Activated CD8-positive, alpha-beta memory T cell treated with anti-CD3 and anti-CD28 coated beads, Interleukin-2, amount 10 ng/mL, durations not matched to agents 7 days and 5 days (primary cell): ENCODE measurements at regions not wholly inside any gene's neighbourhood (a gene's known extent, or its start where the extent isn't known, plus 50 kb on each side); places are given as distances from the start of the nearest gene placed in this dataset.
"Not testable (repeated sequence)": the region's sequence is repeated elsewhere in the genome, so short reads cannot be mapped to it uniquely, and the experiment has no call there.

ENCODE experiments used
- ATAC-seq: fragments of 150-1000 bp; cut with Tn5 transposase; one replicate; pipeline ENCODE4 v1.10.0; 2021; ENCODE audit warnings: moderate library complexity
- CTCF ChIA-PET: fragments of 350-600 bp; sonication (Branson Sonifier 250); formaldehyde crosslinking; loops from one replicate; lab custom pipeline; 2021; ENCODE audit warnings: antibody characterized with exemption; lab: Charles Lee
- DNase-seq: peaks from one replicate; pipeline ENCODE4 v3.0.0-alpha.2; 2020
- H3K27ac Mint-ChIP-seq: one replicate; pipeline ENCODE4 v1.8.0; 2021; ENCODE audit warnings: mild to moderate bottlenecking, mixed read lengths
- H3K27me3 Mint-ChIP-seq: one replicate; pipeline ENCODE4 v1.8.0; 2021; ENCODE audit warnings: mixed read lengths
- H3K36me3 Mint-ChIP-seq: one replicate; pipeline ENCODE4 v1.8.0; 2021; ENCODE audit warnings: mild to moderate bottlenecking, mixed read lengths
- H3K4me1 Mint-ChIP-seq: one replicate; pipeline ENCODE4 v1.8.0; 2021; ENCODE audit warnings: mixed read lengths
- H3K4me3 Mint-ChIP-seq: one replicate; pipeline ENCODE4 v1.8.0; 2021; ENCODE audit warnings: mild to moderate bottlenecking, moderate library complexity, mixed read lengths
- H3K9me3 Mint-ChIP-seq: one replicate; pipeline ENCODE4 v1.8.0; 2022; ENCODE audit warnings: low read depth, mixed read lengths

GRCh38 chr7:57198801-57199200 is 66.6 kb upstream of the ZNF479 start:
- Mint-ChIP-seq H3K4me1 (no peaks in the 10 kb centered on the region), H3K36me3 (no peaks in the 10 kb centered on the region), H3K27me3 (no peaks in the 10 kb centered on the region), H3K27ac (no peak overlapping the region), H3K4me3 (no peak overlapping the region), H3K9me3 (peaks cover 5% of the 10 kb centered on the region)
- CTCF ChIA-PET, result no interaction called here
- no peak for DNase-seq
- no peak for ATAC-seq

GRCh38 chr7:57199252-57199651 is 67.0 kb upstream of the ZNF479 start:
- peaks cover 8% of the 10 kb centered on the region for H3K9me3 Mint-ChIP-seq
- ATAC-seq (no peak), DNase-seq (no peak)
- no peaks in the 10 kb centered on the region for H3K27me3 Mint-ChIP-seq
- no peaks in the 10 kb centered on the region for H3K4me1 Mint-ChIP-seq
- H3K4me3 Mint-ChIP-seq, result no peak overlapping the region
- no peaks in the 10 kb centered on the region for H3K36me3 Mint-ChIP-seq
- CTCF ChIA-PET, result no interaction called here
- H3K27ac Mint-ChIP-seq, result no peak overlapping the region

GRCh38 chr7:57201021-57201894 is 69.0 kb upstream of the ZNF479 start:
- Mint-ChIP-seq H3K27me3 (no peaks in the 10 kb centered on the region), H3K4me1 (no peaks in the 10 kb centered on the region), H3K36me3 (no peaks in the 10 kb centered on the region), H3K4me3 (no peak overlapping the region), H3K9me3 (peaks cover 11% of the 10 kb centered on the region), H3K27ac (no peak overlapping the region)
- CTCF ChIA-PET, result no interaction called here
- no peak for ATAC-seq
- no peak for DNase-seq

DNA sequence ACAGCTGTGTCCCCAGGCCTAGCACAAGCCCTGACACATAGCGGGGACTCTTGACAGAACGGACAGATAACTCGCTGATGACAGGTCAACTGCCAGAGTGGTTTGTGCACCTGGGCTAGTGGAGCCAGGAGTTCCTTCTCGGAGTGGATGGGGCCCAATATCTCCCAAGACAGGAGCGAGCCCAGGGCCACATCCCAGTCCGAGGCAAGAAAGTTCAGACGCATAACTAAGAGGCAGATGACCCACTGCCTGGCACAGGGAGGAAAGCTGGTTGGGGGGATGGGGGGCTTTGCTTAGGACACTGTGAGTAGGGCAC is 69.6 kb upstream of the ZNF479 start:
- Mint-ChIP-seq H3K27ac (no peak overlapping the region), H3K4me3 (no peak overlapping the region), H3K9me3 (peaks cover 11% of the 10 kb centered on the region), H3K4me1 (no peaks in the 10 kb centered on the region), H3K36me3 (no peaks in the 10 kb centered on the region), H3K27me3 (no peaks in the 10 kb centered on the region)
- ATAC-seq, result no peak
- CTCF ChIA-PET, result no interaction called here
- no peak for DNase-seq

DNA sequence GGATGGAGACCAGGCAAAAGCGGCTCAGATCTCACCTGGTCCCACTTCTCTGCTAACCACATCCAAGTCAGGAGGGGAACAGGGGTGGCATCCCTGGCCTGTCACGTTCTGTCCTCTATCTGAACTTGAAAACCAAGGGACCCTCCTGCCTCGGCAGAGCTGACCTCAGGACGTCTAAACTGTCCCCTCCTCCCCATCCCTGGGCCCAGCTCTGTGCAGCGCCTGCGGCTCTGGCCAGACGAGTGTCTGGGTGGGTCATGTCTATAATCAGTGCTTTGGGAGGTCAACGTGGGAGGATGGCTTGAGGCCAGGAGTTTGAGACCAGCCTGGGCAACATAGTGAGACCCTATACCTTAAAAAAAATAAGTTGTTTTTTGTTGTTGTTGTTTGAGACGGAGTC is 70.0 kb upstream of the ZNF479 start:
- Mint-ChIP-seq H3K9me3 (peaks cover 11% of the 10 kb centered on the region), H3K27ac (no peak overlapping the region), H3K27me3 (no peaks in the 10 kb centered on the region), H3K4me3 (no peak overlapping the region), H3K4me1 (no peaks in the 10 kb centered on the region), H3K36me3 (no peaks in the 10 kb centered on the region)
- ATAC-seq, result no peak
- no peak for DNase-seq
- CTCF ChIA-PET, result no interaction called here

DNA sequence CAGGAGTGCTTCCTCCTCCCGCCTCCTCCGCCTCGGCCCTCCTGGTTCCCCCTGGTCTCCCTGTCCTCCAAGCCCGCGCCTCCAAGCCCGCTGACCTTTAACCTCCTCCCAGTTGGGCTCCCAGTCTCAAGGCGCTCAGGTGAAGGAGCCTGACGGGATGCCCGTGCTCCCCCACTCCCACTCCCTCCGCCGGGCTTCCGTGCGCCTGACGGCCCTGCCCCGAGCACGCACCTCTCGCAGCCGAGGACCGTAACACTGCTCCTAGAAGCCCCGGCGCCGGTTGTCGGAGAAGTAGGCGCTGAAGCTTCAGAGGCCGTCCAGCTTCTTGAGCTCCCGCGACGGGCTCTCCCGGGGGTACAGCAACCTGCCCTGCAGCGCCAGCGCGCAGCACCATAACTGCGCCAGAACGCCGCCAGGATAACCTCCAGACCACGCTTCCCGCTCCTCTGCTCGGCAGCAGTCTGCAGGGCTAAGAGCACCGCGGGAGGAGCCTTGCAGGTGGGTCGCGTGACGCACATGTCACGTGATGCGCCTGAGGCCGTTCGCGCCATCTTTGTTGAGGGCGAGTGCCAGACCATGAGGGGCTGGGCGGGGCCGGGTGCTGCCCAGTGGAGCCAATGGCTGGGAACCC is 71.0 kb upstream of the ZNF479 start:
- Mint-ChIP-seq H3K36me3 (no peaks in the 10 kb centered on the region), H3K27me3 (no peaks in the 10 kb centered on the region), H3K27ac (no peak overlapping the region), H3K9me3 (peaks cover 18% of the 10 kb centered on the region), H3K4me1 (no peaks in the 10 kb centered on the region), H3K4me3 (no peak overlapping the region)
- no peak for ATAC-seq
- DNase-seq, result no peak
- CTCF ChIA-PET, result no interaction called here

DNA sequence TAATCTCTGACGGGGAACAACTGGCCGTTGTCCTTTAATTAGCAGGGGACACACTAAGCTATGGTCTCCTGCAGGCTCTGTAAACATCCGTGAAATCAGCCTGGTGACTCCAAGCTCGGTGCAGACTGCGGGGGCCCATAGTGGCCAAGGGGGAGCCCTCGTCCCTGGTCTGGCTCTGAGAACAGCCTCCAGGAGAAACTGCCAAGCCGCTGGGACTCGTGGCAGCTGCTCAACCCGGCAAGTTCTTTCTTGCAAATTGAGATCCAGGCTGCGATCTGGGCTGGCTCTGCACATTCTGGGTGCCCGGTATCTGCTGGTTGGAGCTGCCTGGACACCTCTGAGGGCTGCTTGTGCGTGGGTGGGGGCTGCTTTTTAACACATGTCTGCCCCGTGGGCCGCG is 71.6 kb upstream of the ZNF479 start:
- peaks cover 24% of the 10 kb centered on the region for H3K9me3 Mint-ChIP-seq
- H3K4me3 Mint-ChIP-seq, DNase-seq, H3K4me1 Mint-ChIP-seq, H3K27ac Mint-ChIP-seq, H3K36me3 Mint-ChIP-seq, CTCF ChIA-PET, ATAC-seq, H3K27me3 Mint-ChIP-seq: not testable (repeated sequence)

GRCh38 chr7:57204411-57204811 is 72.2 kb upstream of the ZNF479 start:
- Mint-ChIP-seq H3K9me3 (peaks cover 28% of the 10 kb centered on the region), H3K36me3 (no peaks in the 10 kb centered on the region), H3K4me1 (no peaks in the 10 kb centered on the region), H3K27ac (no peak overlapping the region), H3K27me3 (no peaks in the 10 kb centered on the region), H3K4me3 (no peak overlapping the region)
- ATAC-seq (no peak), DNase-seq (no peak)
- CTCF ChIA-PET, result no interaction called here

DNA sequence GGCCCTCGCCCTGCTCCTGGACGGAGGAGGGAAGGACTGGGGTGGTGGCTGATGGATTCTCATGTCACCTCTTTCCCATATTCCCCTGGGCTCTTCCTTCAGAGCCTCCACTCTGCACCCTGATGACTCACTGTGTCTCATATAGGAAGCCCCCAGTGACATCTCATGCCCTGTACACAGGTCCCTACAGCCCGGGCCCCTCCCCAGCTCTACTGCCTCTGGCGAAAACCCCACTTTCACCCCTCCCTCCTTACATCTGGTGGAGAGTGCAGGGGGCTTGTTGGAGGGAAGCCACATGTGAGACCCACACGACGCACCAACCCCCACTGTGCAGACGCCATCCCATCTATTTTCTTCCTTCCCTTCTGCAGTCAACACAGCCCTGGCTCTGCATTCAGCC is 72.8 kb upstream of the ZNF479 start:
- Mint-ChIP-seq H3K36me3 (no peaks in the 10 kb centered on the region), H3K4me1 (no peaks in the 10 kb centered on the region), H3K9me3 (peaks cover 30% of the 10 kb centered on the region), H3K27me3 (no peaks in the 10 kb centered on the region), H3K4me3 (no peak overlapping the region), H3K27ac (no peak overlapping the region)
- ATAC-seq (no peak), DNase-seq (no peak)
- CTCF ChIA-PET, result no interaction called here

- CTCF ChIA-PET, result no interaction called here
- Mint-ChIP-seq H3K4me1 (no peaks in the 10 kb centered on the region), H3K9me3 (peaks cover 28% of the 10 kb centered on the region), H3K27ac (no peak overlapping the region), H3K36me3 (no peaks in the 10 kb centered on the region), H3K4me3 (no peak overlapping the region), H3K27me3 (no peaks in the 10 kb centered on the region)
- DNase-seq (no peak), ATAC-seq (no peak)
Measured at GRCh38 chr7:57207836-57208235, 75.6 kb upstream of the ZNF479 start.

- no peaks in the 10 kb centered on the region for H3K4me1 Mint-ChIP-seq
- peaks cover 30% of the 10 kb centered on the region for H3K9me3 Mint-ChIP-seq
- H3K4me3 Mint-ChIP-seq, result no peak overlapping the region
- CTCF ChIA-PET, result no interaction called here
- no peaks in the 10 kb centered on the region for H3K27me3 Mint-ChIP-seq
- no peaks in the 10 kb centered on the region for H3K36me3 Mint-ChIP-seq
- no peak overlapping the region for H3K27ac Mint-ChIP-seq
- no peak for DNase-seq
- ATAC-seq, result no peak
Measured at GRCh38 chr7:57210212-57210611, 78.0 kb upstream of the ZNF479 start.

GRCh38 chr7:57210871-57211270 is 78.6 kb upstream of the ZNF479 start:
- Mint-ChIP-seq H3K4me1 (no peaks in the 10 kb centered on the region), H3K27ac (no peak overlapping the region), H3K36me3 (no peaks in the 10 kb centered on the region), H3K27me3 (no peaks in the 10 kb centered on the region), H3K9me3 (peaks cover 36% of the 10 kb centered on the region), H3K4me3 (no peak overlapping the region)
- no peak for ATAC-seq
- DNase-seq, result no peak
- CTCF ChIA-PET, result no interaction called here

DNA sequence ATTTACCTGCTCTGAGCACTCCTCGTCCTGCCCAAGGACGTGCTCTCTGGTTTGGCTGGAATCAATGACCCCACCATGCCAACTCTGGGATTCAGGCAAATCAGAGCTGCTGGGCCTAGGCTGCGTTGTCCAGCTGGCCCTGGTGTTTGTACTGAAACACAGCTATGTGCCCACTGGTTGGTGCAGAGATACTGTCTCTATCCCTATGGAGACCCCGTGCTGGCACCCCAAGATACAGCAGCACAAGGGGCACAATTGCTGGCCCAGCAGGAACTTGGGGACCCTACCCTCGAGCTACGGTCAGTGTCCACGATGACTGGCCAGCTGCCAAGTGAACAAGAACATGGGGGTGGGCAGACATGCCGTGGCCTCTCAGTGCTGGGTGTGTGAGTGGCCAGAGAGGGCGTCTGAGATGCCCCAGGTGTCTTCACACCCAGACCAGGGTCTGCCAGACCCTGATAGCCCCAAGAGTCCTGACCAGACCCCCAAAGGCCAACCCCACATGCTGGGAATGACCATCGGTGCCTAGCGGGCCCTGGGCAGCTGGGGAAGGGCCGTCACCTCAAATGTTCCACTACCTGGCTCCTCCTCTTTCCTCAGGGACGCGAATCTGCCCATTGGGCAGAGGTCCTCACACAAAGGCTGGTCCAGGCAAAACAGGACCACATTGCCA is 79.3 kb upstream of the ZNF479 start:
- CTCF ChIA-PET, result no interaction called here
- H3K4me3 Mint-ChIP-seq, result no peak overlapping the region
- H3K27me3 Mint-ChIP-seq, result no peaks in the 10 kb centered on the region
- H3K27ac Mint-ChIP-seq, result no peak overlapping the region
- DNase-seq (no peak), ATAC-seq (no peak)
- H3K36me3 Mint-ChIP-seq, result no peaks in the 10 kb centered on the region
- H3K9me3 Mint-ChIP-seq, result peaks cover 38% of the 10 kb centered on the region
- no peaks in the 10 kb centered on the region for H3K4me1 Mint-ChIP-seq

- DNase-seq, result no peak
- CTCF ChIA-PET, result no interaction called here
- no peak for ATAC-seq
Measured at GRCh38 chr7:57215423-57215822, 83.2 kb upstream of the ZNF479 start.

More at GRCh38 chr7:57215423-57215822, 83.2 kb upstream of the ZNF479 start:
- H3K27me3 Mint-ChIP-seq, result no peaks in the 10 kb centered on the region
- no peak overlapping the region for H3K4me3 Mint-ChIP-seq
- peaks cover 3% of the 10 kb centered on the region for H3K36me3 Mint-ChIP-seq
- H3K27ac Mint-ChIP-seq, result no peak overlapping the region
- no peaks in the 10 kb centered on the region for H3K4me1 Mint-ChIP-seq
- peaks cover 50% of the 10 kb centered on the region for H3K9me3 Mint-ChIP-seq
